ENCODE measurements at regions not wholly inside any gene's neighbourhood (a gene's known extent, or its start where the extent isn't known, plus 50 kb on each side); places are given as distances from the start of the nearest gene placed in this dataset.

DNA sequence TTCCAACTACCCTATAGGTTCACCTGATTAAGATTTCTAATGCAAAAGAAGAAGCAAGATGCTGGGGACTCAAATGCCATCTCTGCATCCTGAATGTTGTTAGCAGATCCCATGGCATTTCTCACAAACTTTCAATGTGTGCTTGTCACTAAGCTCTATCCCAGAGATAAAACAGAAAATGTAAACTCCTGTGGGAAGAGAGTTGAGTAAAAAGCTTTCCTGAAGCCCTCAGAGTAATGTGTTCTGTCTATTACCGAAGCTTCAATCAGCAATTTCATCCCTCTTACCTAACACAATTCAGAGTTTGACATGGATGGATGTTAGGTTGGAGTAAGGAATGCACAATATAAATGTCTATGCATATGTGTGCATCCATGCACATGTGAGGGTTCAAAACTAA lies 829.9 kb upstream of the PRMT6 start:
- TF ChIP-seq EZH2phosphoT487 (IDR thresholded peaks at IDR 0.05; ENCODE audit: borderline replicate concordance, low read depth, low read length) = no peak
- TF ChIP-seq, protein P1, sequence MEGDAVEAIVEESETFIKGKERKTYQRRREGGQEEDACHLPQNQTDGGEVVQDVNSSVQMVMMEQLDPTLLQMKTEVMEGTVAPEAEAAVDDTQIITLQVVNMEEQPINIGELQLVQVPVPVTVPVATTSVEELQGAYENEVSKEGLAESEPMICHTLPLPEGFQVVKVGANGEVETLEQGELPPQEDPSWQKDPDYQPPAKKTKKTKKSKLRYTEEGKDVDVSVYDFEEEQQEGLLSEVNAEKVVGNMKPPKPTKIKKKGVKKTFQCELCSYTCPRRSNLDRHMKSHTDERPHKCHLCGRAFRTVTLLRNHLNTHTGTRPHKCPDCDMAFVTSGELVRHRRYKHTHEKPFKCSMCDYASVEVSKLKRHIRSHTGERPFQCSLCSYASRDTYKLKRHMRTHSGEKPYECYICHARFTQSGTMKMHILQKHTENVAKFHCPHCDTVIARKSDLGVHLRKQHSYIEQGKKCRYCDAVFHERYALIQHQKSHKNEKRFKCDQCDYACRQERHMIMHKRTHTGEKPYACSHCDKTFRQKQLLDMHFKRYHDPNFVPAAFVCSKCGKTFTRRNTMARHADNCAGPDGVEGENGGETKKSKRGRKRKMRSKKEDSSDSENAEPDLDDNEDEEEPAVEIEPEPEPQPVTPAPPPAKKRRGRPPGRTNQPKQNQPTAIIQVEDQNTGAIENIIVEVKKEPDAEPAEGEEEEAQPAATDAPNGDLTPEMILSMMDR (conservative IDR thresholded peaks at IDR 0.05; ENCODE audit: low read length) = no peak
- no TSS peak for BruUV-seq (replicated peaks)
- no peaks in the 10 kb centered on the region for H3K9me3 ChIP-seq (ENCODE audit: low read length)
- H3K4me2 ChIP-seq (ENCODE audit: low read length) = no peak overlapping the region
- H3K9me2 ChIP-seq (ENCODE audit: insufficient read depth, low read length) = no peaks in the 10 kb centered on the region
- intact Hi-C loops (cut with micrococcal nuclease; ENCODE audit: unreplicated experiment) = no loop called here
- DNase-seq (ENCODE audit: low spot score) = no peak
- no peaks in the 10 kb centered on the region for H4K20me1 ChIP-seq (ENCODE audit: insufficient read depth, low read length)
- POLR2A ChIA-PET = no interaction called here
- CTCF ChIA-PET (ENCODE audit: unreplicated experiment) = no interaction called here
- no peaks in the 10 kb centered on the region for H3K79me2 ChIP-seq (ENCODE audit: insufficient read depth, low read depth, low read length)
- H3K27ac ChIP-seq (ENCODE audit: low read depth, low read length, poor library complexity, severe bottlenecking) = no peak overlapping the region
- no peaks in the 10 kb centered on the region for H3K4me1 ChIP-seq (ENCODE audit: insufficient read depth, low read length, poor library complexity, severe bottlenecking)
- no peaks in the 10 kb centered on the region for H3K36me3 ChIP-seq (ENCODE audit: insufficient read depth, low read length)
- no peak overlapping the region for H3K4me3 ChIP-seq (ENCODE audit: low read depth, low read length, poor library complexity, severe bottlenecking)
- H2AFZ ChIP-seq (ENCODE audit: low read length) = no peak overlapping the region

DNA sequence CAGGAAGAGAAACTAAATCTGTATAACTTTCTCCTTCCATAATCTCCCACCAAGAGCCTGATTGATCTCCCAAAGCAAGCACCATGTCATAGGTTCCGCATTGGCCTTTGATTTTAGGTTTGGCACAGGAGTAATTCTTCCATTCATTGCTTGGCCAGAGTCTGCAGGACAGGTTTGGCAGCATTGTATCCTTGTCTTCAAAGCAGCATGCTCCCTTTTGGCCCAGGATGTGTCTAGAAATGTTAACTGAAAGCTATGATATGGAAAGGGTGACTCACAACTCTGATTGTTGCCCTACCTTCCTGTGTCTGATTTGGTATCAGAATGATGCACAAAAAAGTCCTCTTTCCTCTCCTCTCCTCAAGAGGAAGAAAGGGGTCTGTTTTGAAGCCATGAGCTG lies 824.3 kb upstream of the PRMT6 start:
- H3K4me3 ChIP-seq (ENCODE audit: low read depth, low read length, poor library complexity, severe bottlenecking) = no peak overlapping the region
- intact Hi-C loops (cut with micrococcal nuclease; ENCODE audit: unreplicated experiment) = no loop called here
- no peaks in the 10 kb centered on the region for H3K9me3 ChIP-seq (ENCODE audit: low read length)
- H3K9me2 ChIP-seq (ENCODE audit: insufficient read depth, low read length) = no peaks in the 10 kb centered on the region
- H4K20me1 ChIP-seq (ENCODE audit: insufficient read depth, low read length) = no peaks in the 10 kb centered on the region
- H3K4me1 ChIP-seq (ENCODE audit: insufficient read depth, low read length, poor library complexity, severe bottlenecking) = no peaks in the 10 kb centered on the region
- CTCF ChIA-PET (ENCODE audit: unreplicated experiment) = no interaction called here
- no peak overlapping the region for H2AFZ ChIP-seq (ENCODE audit: low read length)
- TF ChIP-seq, protein P1 (conservative IDR thresholded peaks at IDR 0.05; ENCODE audit: low read length) = no peak
- no peak for TF ChIP-seq EZH2phosphoT487 (IDR thresholded peaks at IDR 0.05; ENCODE audit: borderline replicate concordance, low read depth, low read length)
- POLR2A ChIA-PET = no interaction called here
- no peak for DNase-seq (ENCODE audit: low spot score)
- H3K36me3 ChIP-seq (ENCODE audit: insufficient read depth, low read length) = no peaks in the 10 kb centered on the region
- no peak overlapping the region for H3K4me2 ChIP-seq (ENCODE audit: low read length)
- BruUV-seq (replicated peaks) = no TSS peak
- H3K27ac ChIP-seq (ENCODE audit: low read depth, low read length, poor library complexity, severe bottlenecking) = no peak overlapping the region
- no peaks in the 10 kb centered on the region for H3K79me2 ChIP-seq (ENCODE audit: insufficient read depth, low read depth, low read length)

DNA sequence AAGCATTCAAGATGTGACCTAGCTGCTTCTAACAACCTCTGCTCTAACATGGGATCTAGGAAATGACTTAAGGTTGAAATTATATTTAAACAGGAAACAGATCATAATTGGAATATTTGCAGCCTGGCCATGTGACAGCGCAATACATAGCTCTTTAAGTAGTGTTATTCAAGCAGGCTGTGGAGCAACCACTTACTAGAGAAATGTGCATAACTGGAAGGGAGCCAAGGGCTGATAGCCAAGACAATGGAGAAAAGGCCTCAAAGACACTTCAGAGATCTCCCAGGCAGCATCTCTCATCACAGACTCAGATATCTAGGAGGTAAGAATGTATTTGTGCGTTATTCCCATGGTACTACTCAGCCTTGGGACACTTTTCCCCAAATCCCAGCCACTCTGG lies 823.0 kb upstream of the PRMT6 start:
- POLR2A ChIA-PET = no interaction called here
- BruUV-seq (replicated peaks) = no TSS peak

More for the DNA sequence above, 823.0 kb upstream of the PRMT6 start:
- Histone ChIP-seq H2AFZ (ENCODE audit: low read length) (no peak overlapping the region), H3K27ac (ENCODE audit: low read depth, low read length, poor library complexity, severe bottlenecking) (no peak overlapping the region), H3K36me3 (ENCODE audit: insufficient read depth, low read length) (no peaks in the 10 kb centered on the region), H3K79me2 (ENCODE audit: insufficient read depth, low read depth, low read length) (no peaks in the 10 kb centered on the region), H4K20me1 (ENCODE audit: insufficient read depth, low read length) (no peaks in the 10 kb centered on the region), H3K9me2 (ENCODE audit: insufficient read depth, low read length) (no peaks in the 10 kb centered on the region), H3K4me3 (ENCODE audit: low read depth, low read length, poor library complexity, severe bottlenecking) (no peak overlapping the region), H3K4me2 (ENCODE audit: low read length) (no peak overlapping the region), H3K9me3 (ENCODE audit: low read length) (no peaks in the 10 kb centered on the region), H3K4me1 (ENCODE audit: insufficient read depth, low read length, poor library complexity, severe bottlenecking) (no peaks in the 10 kb centered on the region)
- intact Hi-C loops (cut with micrococcal nuclease; ENCODE audit: unreplicated experiment) = no loop called here
- no peak for TF ChIP-seq EZH2phosphoT487 (IDR thresholded peaks at IDR 0.05; ENCODE audit: borderline replicate concordance, low read depth, low read length)
- TF ChIP-seq, protein P1 (conservative IDR thresholded peaks at IDR 0.05; ENCODE audit: low read length) = no peak
- CTCF ChIA-PET (ENCODE audit: unreplicated experiment) = no interaction called here
- DNase-seq (ENCODE audit: low spot score) = no peak

Data from OCI-LY7 (cell line).